ENCODE measurements at regions not wholly inside any gene's neighbourhood (a gene's known extent, or its start where the extent isn't known, plus 50 kb on each side); places are given as distances from the start of the nearest gene placed in this dataset.

DNA sequence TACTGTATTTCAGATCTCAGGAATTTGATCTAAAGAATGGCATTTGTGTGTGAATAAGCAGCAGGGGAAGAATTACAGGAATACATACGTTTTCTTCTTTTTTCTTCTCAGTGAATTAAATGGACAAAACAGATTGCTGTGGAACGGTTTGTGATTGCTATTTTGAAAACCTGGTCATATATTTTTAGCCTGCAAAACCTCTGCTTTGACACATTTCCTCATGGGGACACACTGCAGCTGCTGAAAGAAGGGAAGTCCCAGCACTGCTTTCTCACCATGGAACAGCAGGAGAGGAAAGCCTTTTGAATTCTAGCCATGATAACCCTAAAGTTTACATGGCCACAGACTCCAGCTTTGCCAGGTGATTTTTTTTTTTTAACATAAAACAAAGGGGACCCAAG is 315.0 kb downstream of the OXSM start:
- H3K4me1 ChIP-seq: no peaks in the 10 kb centered on the region
- intact Hi-C loops (cut with DNase I): no loop called here
- no peak overlapping the region for H3K4me3 ChIP-seq
- TF ChIP-seq, protein P1, sequence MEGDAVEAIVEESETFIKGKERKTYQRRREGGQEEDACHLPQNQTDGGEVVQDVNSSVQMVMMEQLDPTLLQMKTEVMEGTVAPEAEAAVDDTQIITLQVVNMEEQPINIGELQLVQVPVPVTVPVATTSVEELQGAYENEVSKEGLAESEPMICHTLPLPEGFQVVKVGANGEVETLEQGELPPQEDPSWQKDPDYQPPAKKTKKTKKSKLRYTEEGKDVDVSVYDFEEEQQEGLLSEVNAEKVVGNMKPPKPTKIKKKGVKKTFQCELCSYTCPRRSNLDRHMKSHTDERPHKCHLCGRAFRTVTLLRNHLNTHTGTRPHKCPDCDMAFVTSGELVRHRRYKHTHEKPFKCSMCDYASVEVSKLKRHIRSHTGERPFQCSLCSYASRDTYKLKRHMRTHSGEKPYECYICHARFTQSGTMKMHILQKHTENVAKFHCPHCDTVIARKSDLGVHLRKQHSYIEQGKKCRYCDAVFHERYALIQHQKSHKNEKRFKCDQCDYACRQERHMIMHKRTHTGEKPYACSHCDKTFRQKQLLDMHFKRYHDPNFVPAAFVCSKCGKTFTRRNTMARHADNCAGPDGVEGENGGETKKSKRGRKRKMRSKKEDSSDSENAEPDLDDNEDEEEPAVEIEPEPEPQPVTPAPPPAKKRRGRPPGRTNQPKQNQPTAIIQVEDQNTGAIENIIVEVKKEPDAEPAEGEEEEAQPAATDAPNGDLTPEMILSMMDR (IDR thresholded peaks at IDR 0.05): no peak
- no peaks in the 10 kb centered on the region for H3K27me3 ChIP-seq (ENCODE audit: low read depth)
- no peaks in the 10 kb centered on the region for H3K36me3 ChIP-seq
- no peaks in the 10 kb centered on the region for H3K9me3 ChIP-seq
- ATAC-seq (no peak), DNase-seq (no peak)
- no peak overlapping the region for H3K27ac ChIP-seq

DNA sequence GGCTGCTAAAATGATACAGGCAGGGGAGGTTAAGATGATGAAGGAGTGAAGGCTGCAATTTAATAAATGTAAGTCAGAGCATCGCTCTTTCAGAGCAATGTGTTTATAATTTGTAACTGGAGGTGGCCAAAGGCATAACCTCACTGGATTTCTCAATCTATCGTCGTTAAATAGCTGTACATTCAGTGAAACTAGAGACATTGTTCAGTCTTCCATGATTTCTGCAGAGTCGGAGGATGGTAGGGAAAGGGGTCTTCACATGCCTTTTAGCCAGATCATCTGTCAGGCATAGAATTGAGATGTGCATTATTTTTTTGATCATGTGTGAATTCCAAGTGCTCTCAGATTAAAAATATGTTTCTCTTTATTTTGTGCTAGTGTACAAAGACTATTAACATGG is 315.4 kb downstream of the OXSM start:
- no peak for DNase-seq
- Histone ChIP-seq H3K9me3 (no peaks in the 10 kb centered on the region), H3K27me3 (ENCODE audit: low read depth) (no peaks in the 10 kb centered on the region), H3K4me1 (no peaks in the 10 kb centered on the region), H3K27ac (no peak overlapping the region), H3K4me3 (no peak overlapping the region), H3K36me3 (no peaks in the 10 kb centered on the region)
- ATAC-seq: no peak
- intact Hi-C loops (cut with DNase I): no loop called here
- TF ChIP-seq, protein P1 (IDR thresholded peaks at IDR 0.05): no peak

DNA sequence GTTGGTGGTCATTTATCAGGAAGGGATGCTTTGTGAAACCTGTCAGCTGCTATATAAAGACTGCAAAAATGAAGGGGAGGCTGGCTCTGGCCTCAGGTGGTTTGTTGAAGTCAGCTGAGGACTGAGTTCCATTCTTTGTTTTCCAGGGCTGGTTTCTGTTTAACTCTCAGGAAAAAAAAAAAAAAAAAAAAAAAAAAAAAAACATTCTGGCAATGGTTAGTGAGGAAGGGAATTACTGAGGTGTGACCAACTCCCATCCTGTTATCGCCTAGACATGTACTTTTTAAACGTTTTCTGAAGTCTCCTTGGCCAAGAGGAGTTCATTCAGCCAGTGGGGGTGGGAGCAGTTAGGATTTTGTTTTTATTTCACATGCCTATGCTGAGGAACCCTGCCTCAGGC is 316.3 kb downstream of the OXSM start:
- Histone ChIP-seq H3K4me1 (no peaks in the 10 kb centered on the region), H3K27me3 (ENCODE audit: low read depth) (no peaks in the 10 kb centered on the region), H3K4me3 (no peak overlapping the region), H3K9me3 (no peaks in the 10 kb centered on the region), H3K36me3 (no peaks in the 10 kb centered on the region), H3K27ac (no peak overlapping the region)
- DNase-seq (no peak), ATAC-seq (no peak)
- TF ChIP-seq, protein P1 (IDR thresholded peaks at IDR 0.05): no peak
- intact Hi-C loops (cut with DNase I): no loop called here

DNA sequence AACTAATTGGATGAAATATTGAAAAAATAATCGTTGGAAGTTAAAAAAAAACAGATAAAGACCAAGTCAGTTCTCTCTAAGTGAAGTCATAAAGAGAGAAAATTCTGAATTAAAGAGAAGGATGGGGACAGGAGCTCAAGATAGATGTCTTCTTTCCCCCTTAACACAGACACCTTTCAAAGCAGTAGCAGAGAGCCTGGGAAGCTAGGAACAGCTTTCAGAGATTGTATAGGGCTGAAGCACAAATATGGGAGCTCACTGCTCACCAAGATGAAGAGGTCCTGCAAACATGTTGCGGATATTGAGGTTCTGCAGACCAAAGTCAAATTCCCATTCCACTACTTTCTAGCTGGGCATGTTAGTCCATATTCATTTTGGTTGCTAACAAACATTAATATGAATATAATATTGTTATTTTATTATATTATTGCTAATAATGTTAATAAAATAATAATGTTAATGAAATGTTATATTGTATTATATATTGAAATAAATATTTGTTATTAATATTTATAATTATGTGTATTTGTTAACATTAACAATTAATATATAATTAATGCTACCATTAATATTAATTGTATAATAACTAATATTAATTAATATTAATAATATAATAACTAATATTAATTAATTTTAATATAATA is 319.1 kb downstream of the OXSM start:
- Histone ChIP-seq H3K9me3 (no peaks in the 10 kb centered on the region), H3K27me3 (ENCODE audit: low read depth) (no peaks in the 10 kb centered on the region), H3K4me1 (no peaks in the 10 kb centered on the region), H3K36me3 (no peaks in the 10 kb centered on the region), H3K27ac (no peak overlapping the region), H3K4me3 (no peak overlapping the region)
- ATAC-seq (no peak), DNase-seq (no peak)
- TF ChIP-seq, protein P1 (IDR thresholded peaks at IDR 0.05): no peak
- intact Hi-C loops (cut with DNase I): no loop called here

DNA sequence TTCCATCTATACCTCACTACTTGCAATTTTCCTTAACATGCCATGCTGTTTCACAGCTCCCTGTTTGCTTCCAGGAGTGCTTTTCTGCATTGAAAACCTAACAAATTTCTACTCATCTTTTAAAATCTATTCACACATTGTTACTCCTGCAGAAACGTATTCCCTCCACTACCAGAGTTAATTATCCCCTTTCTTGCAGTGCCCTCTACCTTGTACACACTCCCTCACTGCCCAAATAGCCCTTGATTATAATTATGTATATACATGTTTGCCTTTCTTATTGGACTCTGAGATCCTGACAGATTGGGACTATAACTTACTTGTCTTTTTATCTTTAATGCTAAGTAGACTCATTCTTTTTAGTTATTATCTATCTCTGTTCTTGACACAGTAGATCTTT is 325.0 kb downstream of the OXSM start:
- Histone ChIP-seq H3K27me3 (ENCODE audit: low read depth) (no peaks in the 10 kb centered on the region), H3K4me1 (no peaks in the 10 kb centered on the region), H3K36me3 (no peaks in the 10 kb centered on the region), H3K9me3 (no peaks in the 10 kb centered on the region), H3K4me3 (no peak overlapping the region), H3K27ac (no peak overlapping the region)
- ATAC-seq (no peak), DNase-seq (no peak)
- TF ChIP-seq, protein P1 (IDR thresholded peaks at IDR 0.05): no peak
- intact Hi-C loops (cut with DNase I): no loop called here
